Suprapubic skin (tissue), 4 donors: ENCODE measurements at regions not wholly inside any gene's neighbourhood (a gene's known extent, or its start where the extent isn't known, plus 50 kb on each side); places are given as distances from the start of the nearest gene placed in this dataset.

Source experiments
- CTCF ChIP-seq, 2 donors: fragments of 200-600 bp in 1 of 2; fragments of 450-650 bp in 1 of 2; sonication (generic) in 1 of 2; IDR thresholded peaks; one replicate each; pipeline ENCODE4 v1.5.1; 2016 to 2019; ENCODE audit warnings: antibody characterized with exemption in 2 of 2, mild to moderate bottlenecking in 1 of 2, moderate library complexity in 1 of 2
- POLR2A ChIP-seq, 2 donors: fragments of 450-650 bp; IDR thresholded peaks; one replicate each; pipeline ENCODE4 v1.6.1; 2017; ENCODE audit warnings: antibody characterized with exemption in 2 of 2, mild to moderate bottlenecking in 2 of 2, moderate library complexity in 2 of 2
- POLR2AphosphoS5 ChIP-seq, 3 donors: sonication (generic); formaldehyde crosslinking; IDR thresholded peaks; one replicate each; pipeline ENCODE4 v1.6.1; 2017; ENCODE audit warnings: antibody characterized with exemption in 3 of 3

GRCh38 chr13:21825186-21825585 lies 154.3 kb downstream of the FGF9 start:
- TF ChIP-seq CTCF (IDR thresholded peaks at IDR 0.05) (no peak), POLR2AphosphoS5 (IDR thresholded peaks at IDR 0.05) (no peak), POLR2A (IDR thresholded peaks at IDR 0.05) (no peak)
